ENCODE measurements at regions not wholly inside any gene's neighbourhood (a gene's known extent, or its start where the extent isn't known, plus 50 kb on each side); places are given as distances from the start of the nearest gene placed in this dataset.

- H3K9me1 ChIP-seq (replicated peaks; ENCODE audit: control insufficient read depth, extremely low read depth, insufficient read depth, low read length): no peaks in the 10 kb centered on the region
- H3K9ac ChIP-seq (replicated peaks; ENCODE audit: extremely low read depth, insufficient read depth, low read length): no peak overlapping the region
- no peaks in the 10 kb centered on the region for H3K79me2 ChIP-seq (ENCODE audit: control insufficient read depth, insufficient read depth, low read length)
- dilution Hi-C loops (cut with MboI; ENCODE audit: extremely low pct_ligation_motif_present, low sequenced_read_pairs): no loop called here
- no peaks in the 10 kb centered on the region for H3K4me1 ChIP-seq (ENCODE audit: control insufficient read depth, extremely low read depth, insufficient read depth, low read length)
- H3K27ac ChIP-seq (ENCODE audit: insufficient read depth, low read depth, low read length): no peak overlapping the region
- intact Hi-C loops (cut with micrococcal nuclease): no loop called here
- FAIRE-seq (no peak), DNase-seq (ENCODE audit: low read depth, low spot score) (no peak)
- no peaks in the 10 kb centered on the region for H4K20me1 ChIP-seq (replicated peaks; ENCODE audit: control insufficient read depth, extremely low read depth, insufficient read depth, low read length)
- no peak overlapping the region for H2AFZ ChIP-seq (ENCODE audit: low read depth, low read length)
- CTCF ChIA-PET: no interaction called here
- H3K27me3 ChIP-seq (ENCODE audit: control insufficient read depth in 2 of 2, insufficient read depth in 2 of 2, low read length in 2 of 2): no peaks in the 10 kb centered on the region
- H3K9me3 ChIP-seq (replicated peaks; ENCODE audit: control insufficient read depth, insufficient read depth, low read length): peaks cover 4% of the 10 kb centered on the region
- H3K4me2 ChIP-seq (ENCODE audit: insufficient read depth, low read length): no peak overlapping the region
- no TSS peak for BruUV-seq (replicated peaks)
- H3K36me3 ChIP-seq (ENCODE audit: control insufficient read depth in 2 of 2, extremely low read depth in 1 of 2, insufficient read depth in 2 of 2, low read length in 2 of 2): no peaks in the 10 kb centered on the region
- no peak overlapping the region for H3K4me3 ChIP-seq (replicated peaks in 1 of 3; ENCODE audit: insufficient read depth in 1 of 3, low read depth in 1 of 3, low read length in 3 of 3)
- POLR2A ChIA-PET: no interaction called here
- no peak for TF ChIP-seq MYC (IDR thresholded peaks at IDR 0.05; ENCODE audit: low read depth, low read length)
- TF ChIP-seq JUN (IDR thresholded peaks at IDR 0.05; ENCODE audit: borderline replicate concordance, insufficient read depth, insufficient read length, low read depth): no peak
- TF ChIP-seq GATA2 (IDR thresholded peaks at IDR 0.05; ENCODE audit: insufficient read depth, insufficient read length, low read depth, low read length): no peak
- no peak for TF ChIP-seq FOS (IDR thresholded peaks at IDR 0.05; ENCODE audit: borderline replicate concordance, insufficient read depth, low read length)
- no peak for TF ChIP-seq POLR2A (IDR thresholded peaks at IDR 0.05; ENCODE audit: low read depth, low read length)
- TF ChIP-seq POLR2AphosphoS5 (IDR thresholded peaks at IDR 0.05; ENCODE audit: insufficient read depth, low read depth, low read length): no peak
Observed at GRCh38 chr11:127390465-127390864, 389.9 kb upstream of the KIRREL3 start.

DNA sequence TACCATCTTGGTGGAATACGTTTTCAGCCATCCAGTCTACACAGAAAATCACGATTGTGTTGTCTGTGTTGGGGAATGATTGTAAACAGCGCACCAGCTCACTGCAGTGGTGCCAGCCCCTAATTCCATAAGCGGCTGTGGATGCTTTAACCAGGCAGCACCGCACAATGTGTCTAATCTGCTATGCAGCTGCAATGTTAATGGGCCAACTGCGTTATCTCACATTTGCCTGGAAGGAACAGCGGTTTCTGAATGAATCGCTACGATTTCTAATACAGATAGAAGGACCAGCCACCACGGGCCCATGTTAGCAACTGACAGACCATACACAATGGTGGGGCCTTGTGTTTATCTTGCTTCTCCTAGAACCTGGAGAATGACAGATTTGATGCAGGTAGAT lies 384.5 kb upstream of the KIRREL3 start:
- Histone ChIP-seq H3K4me1 (ENCODE audit: control insufficient read depth, extremely low read depth, insufficient read depth, low read length) (no peaks in the 10 kb centered on the region), H3K9me1 (replicated peaks; ENCODE audit: control insufficient read depth, extremely low read depth, insufficient read depth, low read length) (no peaks in the 10 kb centered on the region), H3K9me3 (replicated peaks; ENCODE audit: control insufficient read depth, insufficient read depth, low read length) (peaks cover 4% of the 10 kb centered on the region), H2AFZ (ENCODE audit: low read depth, low read length) (no peak overlapping the region), H3K79me2 (ENCODE audit: control insufficient read depth, insufficient read depth, low read length) (no peaks in the 10 kb centered on the region), H3K36me3 (ENCODE audit: control insufficient read depth in 2 of 2, extremely low read depth in 1 of 2, insufficient read depth in 2 of 2, low read length in 2 of 2) (no peaks in the 10 kb centered on the region), H3K27ac (ENCODE audit: insufficient read depth, low read depth, low read length) (no peak overlapping the region), H3K4me3 (replicated peaks in 1 of 3; ENCODE audit: insufficient read depth in 1 of 3, low read depth in 1 of 3, low read length in 3 of 3) (no peak overlapping the region), H3K9ac (replicated peaks; ENCODE audit: extremely low read depth, insufficient read depth, low read length) (no peak overlapping the region), H3K4me2 (ENCODE audit: insufficient read depth, low read length) (no peak overlapping the region), H4K20me1 (replicated peaks; ENCODE audit: control insufficient read depth, extremely low read depth, insufficient read depth, low read length) (no peaks in the 10 kb centered on the region), H3K27me3 (ENCODE audit: control insufficient read depth in 2 of 2, insufficient read depth in 2 of 2, low read length in 2 of 2) (no peaks in the 10 kb centered on the region)
- FAIRE-seq (no peak), DNase-seq (ENCODE audit: low read depth, low spot score) (no peak)
- BruUV-seq (replicated peaks): no TSS peak
- ChIA-PET CTCF (no interaction called here), POLR2A (no interaction called here)
- intact Hi-C loops (cut with micrococcal nuclease): no loop called here
- dilution Hi-C loops (cut with MboI; ENCODE audit: extremely low pct_ligation_motif_present, low sequenced_read_pairs): no loop called here
- no peak for TF ChIP-seq POLR2AphosphoS5 (IDR thresholded peaks at IDR 0.05; ENCODE audit: insufficient read depth, low read depth, low read length)

Measured in endothelial cell of umbilical vein (primary cell).